GM21576 (cell line): ENCODE measurements at regions not wholly inside any gene's neighbourhood (a gene's known extent, or its start where the extent isn't known, plus 50 kb on each side); places are given as distances from the start of the nearest gene placed in this dataset.

Source experiments
- ATAC-seq: cut with Tn5 transposase; IDR thresholded peaks from one replicate; pipeline ENCODE4 v1.9.1; 2021; ENCODE audit warnings: mild to moderate bottlenecking, moderate library complexity; ENCODE audit not compliant: unreplicated experiment

- ATAC-seq: no peak
These were observed 386.3 kb downstream of the MRPS30 start for GRCh38 chr5:45195026-45195425.
